Mesodermal cell (in vitro differentiated cells): ENCODE measurements at regions not wholly inside any gene's neighbourhood (a gene's known extent, or its start where the extent isn't known, plus 50 kb on each side); places are given as distances from the start of the nearest gene placed in this dataset.
"Not testable (repeated sequence)": the region's sequence is repeated elsewhere in the genome, so short reads cannot be mapped to it uniquely, and the experiment has no call there.

Source experiments
- H3K27ac ChIP-seq: 2 replicates; pipeline ENCODE4 v1.7.0; 2013; ENCODE audit warnings: mild to moderate bottlenecking, low read depth, low read length, moderate library complexity; ENCODE audit not compliant: severe bottlenecking
- H3K36me3 ChIP-seq: 2 replicates; pipeline ENCODE4 v1.7.1; 2013; ENCODE audit warnings: mild to moderate bottlenecking, low read length, moderate library complexity; ENCODE audit not compliant: control insufficient read depth, insufficient read depth
- H3K4me1 ChIP-seq: one replicate; pipeline ENCODE4 v1.7.1; 2013; ENCODE audit warnings: mild to moderate bottlenecking, low read length; ENCODE audit not compliant: insufficient read depth, control insufficient read depth, poor library complexity, severe bottlenecking
- H3K4me3 ChIP-seq: 2 replicates; pipeline ENCODE4 v1.7.0; 2013; ENCODE audit warnings: low read length, control low read depth, mild to moderate bottlenecking; ENCODE audit not compliant: insufficient read depth, poor library complexity, severe bottlenecking; ENCODE audit errors: extremely low read depth
- H3K9me3 ChIP-seq: 2 replicates; pipeline ENCODE4 v1.7.1; 2013; ENCODE audit warnings: mild to moderate bottlenecking, low read length, moderate library complexity; ENCODE audit not compliant: control insufficient read depth
- WGBS, 2 experiments: methylation state at CpG; one replicate each; pipeline ENCODE4 v1.1.5; 2013; ENCODE audit warnings: missing lambda C conversion rate in 2 of 2; ENCODE audit not compliant: insufficient coverage in 2 of 2; 5-methylcytosine and 5-hydroxymethylcytosine counted together

GRCh38 chr12:75759842-75760572 is 248.6 kb upstream of the KRR1 start:
- 92 to 100% methylated on average over 1 to 3 of the region's 3 CpGs for WGBS, 2 experiments
- H3K4me1 ChIP-seq = peaks cover 7% of the 10 kb centered on the region
- H3K9me3 ChIP-seq = no peaks in the 10 kb centered on the region
- H3K4me3 ChIP-seq = no peak overlapping the region
- H3K27ac ChIP-seq = no peak overlapping the region
- H3K36me3 ChIP-seq = no peaks in the 10 kb centered on the region

- WGBS, 2 experiments = 80 to 93% methylated on average over 2 to 3 of the region's 4 CpGs
- peaks cover 7% of the 10 kb centered on the region for H3K4me1 ChIP-seq
- H3K36me3 ChIP-seq = no peaks in the 10 kb centered on the region
- H3K4me3 ChIP-seq = no peak overlapping the region
- H3K9me3 ChIP-seq = no peaks in the 10 kb centered on the region
- H3K27ac ChIP-seq = no peak overlapping the region
Observed at GRCh38 chr12:75759196-75759595, 247.8 kb upstream of the KRR1 start.

DNA sequence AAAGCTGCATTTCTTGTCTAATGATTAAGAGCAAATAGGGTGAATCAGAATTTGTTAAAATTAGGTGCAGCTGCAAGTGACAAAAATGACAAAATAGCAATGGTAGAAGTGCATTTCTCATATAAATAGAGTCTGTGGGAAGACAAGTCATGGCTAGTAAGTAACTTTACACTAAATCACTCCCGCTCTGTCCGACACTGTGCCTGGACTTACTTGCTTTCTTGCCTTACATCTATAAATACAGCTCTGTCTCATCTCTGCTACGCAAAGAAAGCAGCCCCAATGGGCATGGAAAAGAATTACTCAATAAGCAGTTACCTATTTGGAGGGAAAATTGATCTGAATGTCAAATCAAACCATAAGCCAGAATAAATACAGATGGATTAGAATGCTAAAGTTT is 245.4 kb upstream of the KRR1 start:
- 92% methylated on average over 2 of the region's 3 CpGs; no CpG with 5 or more reads in 1 of the 2 experiments for WGBS, 2 experiments
- H3K36me3 ChIP-seq = no peaks in the 10 kb centered on the region
- no peak overlapping the region for H3K4me3 ChIP-seq
- no peak overlapping the region for H3K27ac ChIP-seq
- H3K4me1 ChIP-seq = peaks cover 7% of the 10 kb centered on the region
- no peaks in the 10 kb centered on the region for H3K9me3 ChIP-seq

DNA sequence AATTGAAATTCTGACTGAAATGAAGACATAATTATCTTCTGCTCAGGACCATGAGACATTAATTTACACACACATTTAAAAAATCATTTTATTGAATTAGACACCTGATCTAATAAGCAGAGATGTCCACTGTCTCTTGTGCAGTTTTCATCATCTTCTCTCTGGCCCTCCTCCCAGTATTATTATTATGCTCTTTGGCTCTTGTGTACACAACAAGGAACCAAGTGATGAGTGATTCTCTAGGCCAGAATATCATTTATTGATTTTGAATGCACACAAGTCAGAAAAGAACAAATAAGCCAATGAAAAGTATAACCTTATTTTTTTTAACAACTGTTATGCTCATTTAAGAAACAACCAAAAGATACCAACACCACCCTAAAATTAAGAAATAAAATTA is 244.7 kb upstream of the KRR1 start:
- H3K4me1 ChIP-seq = peaks cover 7% of the 10 kb centered on the region
- H3K36me3 ChIP-seq = no peaks in the 10 kb centered on the region
- H3K9me3 ChIP-seq = no peaks in the 10 kb centered on the region
- no peak overlapping the region for H3K27ac ChIP-seq
- H3K4me3 ChIP-seq = no peak overlapping the region

GRCh38 chr12:75754698-75755097 is 243.3 kb upstream of the KRR1 start:
- Histone ChIP-seq H3K4me1 (no peaks in the 10 kb centered on the region), H3K4me3 (no peak overlapping the region), H3K27ac (no peak overlapping the region), H3K9me3 (no peaks in the 10 kb centered on the region), H3K36me3 (no peaks in the 10 kb centered on the region)

DNA sequence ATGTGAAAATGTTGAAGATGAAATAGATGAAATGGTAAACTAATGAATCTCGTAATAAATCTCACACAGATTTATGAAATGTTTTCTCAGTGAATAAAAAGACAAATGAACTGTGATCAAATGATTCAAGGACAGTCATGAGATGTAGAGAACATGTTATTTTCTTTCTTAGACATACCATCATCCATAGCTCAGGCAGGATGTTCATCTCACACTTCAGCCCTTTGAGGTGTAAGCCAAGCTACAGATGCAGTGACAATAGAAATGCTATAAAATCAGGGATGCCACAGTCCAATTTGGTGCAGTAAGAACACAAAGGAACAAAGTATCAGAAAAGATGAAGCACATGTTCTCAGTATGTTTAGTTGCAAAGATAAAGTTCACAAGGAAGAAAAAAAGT is 242.7 kb upstream of the KRR1 start:
- no peaks in the 10 kb centered on the region for H3K4me1 ChIP-seq
- no peak overlapping the region for H3K27ac ChIP-seq
- H3K9me3 ChIP-seq = no peaks in the 10 kb centered on the region
- no peak overlapping the region for H3K4me3 ChIP-seq
- whole genome bisulfite sequencing, 2 experiments = no CpG with 5 or more reads among the region's 1 CpG
- H3K36me3 ChIP-seq = no peaks in the 10 kb centered on the region

DNA sequence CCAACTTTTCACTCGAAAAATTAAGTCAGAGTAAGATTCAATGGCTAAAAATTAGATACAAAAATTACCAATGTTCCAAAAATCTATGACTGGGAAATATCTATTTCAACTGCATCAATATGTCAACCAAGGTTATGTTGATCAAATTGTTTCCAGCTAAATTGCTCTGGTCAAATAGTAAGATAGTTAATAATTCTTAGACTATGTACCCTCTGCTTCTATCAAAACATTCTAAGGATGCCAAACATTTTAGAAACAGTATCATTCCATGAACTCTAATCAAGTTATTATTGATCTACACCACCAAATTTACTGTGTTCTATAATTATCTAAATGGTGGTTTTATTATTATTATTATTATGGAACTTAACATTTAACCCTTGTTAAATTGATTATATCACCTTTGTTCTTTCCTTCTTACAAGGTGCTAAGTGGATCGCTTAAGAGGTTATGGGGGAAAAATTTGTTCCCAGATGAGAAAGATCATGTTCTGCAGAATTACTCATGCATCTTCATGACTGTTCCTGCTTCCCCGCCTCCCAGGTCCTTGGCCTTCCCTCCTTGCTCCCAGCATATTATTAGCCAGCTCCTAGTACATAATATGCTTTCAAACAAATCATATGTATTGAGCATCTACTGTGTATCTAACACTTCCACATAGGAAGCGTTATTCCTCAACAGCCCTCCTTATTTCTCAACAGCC is 240.5 kb upstream of the KRR1 start:
- WGBS, 2 experiments = 100% methylated on average over 1 of the region's 4 CpGs
- no peaks in the 10 kb centered on the region for H3K4me1 ChIP-seq
- no peaks in the 10 kb centered on the region for H3K9me3 ChIP-seq
- no peak overlapping the region for H3K27ac ChIP-seq
- H3K4me3 ChIP-seq = no peak overlapping the region
- no peaks in the 10 kb centered on the region for H3K36me3 ChIP-seq

DNA sequence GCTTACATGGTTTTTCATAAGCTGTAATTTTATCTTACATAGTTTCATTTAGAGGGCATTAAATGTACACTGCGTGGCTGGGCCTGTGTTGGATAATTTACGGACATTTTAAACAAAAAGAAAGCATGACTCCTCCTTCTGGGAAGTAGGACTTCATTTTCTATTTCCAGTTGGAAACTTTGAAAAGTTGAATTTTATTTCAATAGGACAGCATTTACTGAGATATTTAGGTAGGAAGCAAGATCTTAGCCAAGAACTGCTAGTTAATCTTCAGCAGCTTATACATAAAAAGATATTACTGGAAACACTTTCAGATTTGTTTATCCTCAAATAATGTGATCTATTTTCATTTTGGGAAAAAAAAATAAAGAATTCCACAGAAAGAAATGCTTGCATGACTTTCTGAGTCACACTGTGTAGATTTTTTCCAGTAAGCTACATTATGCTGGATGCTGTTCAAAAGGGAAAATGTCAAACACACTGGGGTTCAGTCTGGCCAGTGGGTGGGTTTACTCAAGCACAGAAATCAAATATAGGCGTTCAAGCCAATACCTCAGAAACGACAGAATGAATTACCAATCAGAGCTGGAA is 239.4 kb upstream of the KRR1 start:
- H3K4me3 ChIP-seq = no peak overlapping the region
- WGBS, 2 experiments = 96 to 100% methylated on average over 1 to 3 of the region's 4 CpGs
- H3K4me1 ChIP-seq = no peaks in the 10 kb centered on the region
- H3K9me3 ChIP-seq = no peaks in the 10 kb centered on the region
- H3K36me3 ChIP-seq = no peaks in the 10 kb centered on the region
- no peak overlapping the region for H3K27ac ChIP-seq

- not testable (repeated sequence) for H3K4me1 ChIP-seq, H3K27ac ChIP-seq, H3K4me3 ChIP-seq, H3K36me3 ChIP-seq, H3K9me3 ChIP-seq
- WGBS, 2 experiments = 100% methylated on average over 1 of the region's 3 CpGs; no CpG with 5 or more reads in 1 of the 2 experiments
Observed at GRCh38 chr12:75748990-75749389, 237.6 kb upstream of the KRR1 start.

- Histone ChIP-seq H3K4me1 (no peaks in the 10 kb centered on the region), H3K9me3 (no peaks in the 10 kb centered on the region), H3K4me3 (no peak overlapping the region), H3K27ac (peak overlapping the region; percentile 29), H3K36me3 (no peaks in the 10 kb centered on the region)
- 83 to 90% methylated on average over 4 to 6 of the region's 6 CpGs for WGBS, 2 experiments
Observed at GRCh38 chr12:75748136-75748535, 236.7 kb upstream of the KRR1 start.

GRCh38 chr12:75747572-75748021 is 236.2 kb upstream of the KRR1 start:
- Histone ChIP-seq H3K27ac (peak overlapping the region; percentile 29), H3K9me3 (no peaks in the 10 kb centered on the region), H3K4me3 (no peak overlapping the region), H3K36me3 (no peaks in the 10 kb centered on the region), H3K4me1 (no peaks in the 10 kb centered on the region)
- no CpG with 5 or more reads among the region's 1 CpG for WGBS, 2 experiments
